H1 (cell line): ENCODE measurements at regions not wholly inside any gene's neighbourhood (a gene's known extent, or its start where the extent isn't known, plus 50 kb on each side); places are given as distances from the start of the nearest gene placed in this dataset.

Source experiments
- TBP ChIP-seq: IDR thresholded peaks from 2 replicates; pipeline ENCODE4 v1.6.1; 2011; ENCODE audit warnings: low read depth, low read length, improper control_type of control experiment
- TEAD4 ChIP-seq: IDR thresholded peaks from 2 replicates; pipeline ENCODE4 v1.6.1; 2012; ENCODE audit warnings: low read depth, low read length, inconsistent platforms, mixed read lengths
- TF ChIP-seq, protein P1 (sequence below), 3 experiments: IDR thresholded peaks; 1 replicate in 2 of 3; 2 replicates in 1 of 3; pipeline versions ENCODE4 v1.5.1 to v1.6.1; 2011; ENCODE audit warnings: low read length in 3 of 3, mild to moderate bottlenecking in 3 of 3, inconsistent platforms in 2 of 3, low read depth in 1 of 3, moderate library complexity in 1 of 3; ENCODE audit not compliant: insufficient read depth in 1 of 3; ENCODE audit errors: control extremely low read depth in 1 of 3

GRCh38 chr7:3159445-3159844 is 115.8 kb upstream of the CARD11 start:
- TF ChIP-seq TEAD4, result no peak
- TF ChIP-seq, protein P1, sequence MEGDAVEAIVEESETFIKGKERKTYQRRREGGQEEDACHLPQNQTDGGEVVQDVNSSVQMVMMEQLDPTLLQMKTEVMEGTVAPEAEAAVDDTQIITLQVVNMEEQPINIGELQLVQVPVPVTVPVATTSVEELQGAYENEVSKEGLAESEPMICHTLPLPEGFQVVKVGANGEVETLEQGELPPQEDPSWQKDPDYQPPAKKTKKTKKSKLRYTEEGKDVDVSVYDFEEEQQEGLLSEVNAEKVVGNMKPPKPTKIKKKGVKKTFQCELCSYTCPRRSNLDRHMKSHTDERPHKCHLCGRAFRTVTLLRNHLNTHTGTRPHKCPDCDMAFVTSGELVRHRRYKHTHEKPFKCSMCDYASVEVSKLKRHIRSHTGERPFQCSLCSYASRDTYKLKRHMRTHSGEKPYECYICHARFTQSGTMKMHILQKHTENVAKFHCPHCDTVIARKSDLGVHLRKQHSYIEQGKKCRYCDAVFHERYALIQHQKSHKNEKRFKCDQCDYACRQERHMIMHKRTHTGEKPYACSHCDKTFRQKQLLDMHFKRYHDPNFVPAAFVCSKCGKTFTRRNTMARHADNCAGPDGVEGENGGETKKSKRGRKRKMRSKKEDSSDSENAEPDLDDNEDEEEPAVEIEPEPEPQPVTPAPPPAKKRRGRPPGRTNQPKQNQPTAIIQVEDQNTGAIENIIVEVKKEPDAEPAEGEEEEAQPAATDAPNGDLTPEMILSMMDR (IDR thresholded peaks at IDR 0.05; ENCODE audit: control extremely low read depth in 1 of 3, insufficient read depth in 1 of 3, low read depth in 1 of 3, low read length in 3 of 3), result no peak
- TF ChIP-seq TBP, result no peak
